Parathyroid adenoma (tissue), 2 donors: ENCODE measurements at regions not wholly inside any gene's neighbourhood (a gene's known extent, or its start where the extent isn't known, plus 50 kb on each side); places are given as distances from the start of the nearest gene placed in this dataset.

Experiments used
- H2AFZ ChIP-seq: fragments of 300-600 bp; sonication (generic); one replicate; pipeline ENCODE4 v1.7.0; 2017; ENCODE audit warnings: antibody characterized with exemption, mild to moderate bottlenecking
- H3K27ac ChIP-seq: fragments of 300-600 bp; sonication (generic); one replicate; pipeline ENCODE4 v1.7.0; 2017
- H3K27me3 ChIP-seq: fragments of 300-600 bp; sonication (generic); one replicate; pipeline ENCODE4 v1.7.0; 2017; ENCODE audit warnings: low read length; ENCODE audit not compliant: control insufficient read depth, insufficient read depth
- H3K36me3 ChIP-seq: fragments of 300-600 bp; sonication (generic); one replicate; pipeline ENCODE4 v1.7.0; 2017; ENCODE audit warnings: low read length; ENCODE audit not compliant: control insufficient read depth, insufficient read depth
- H3K4me1 ChIP-seq: fragments of 300-600 bp; sonication (generic); one replicate; pipeline ENCODE4 v1.7.0; 2017; ENCODE audit warnings: control low read depth
- H3K4me2 ChIP-seq: fragments of 300-600 bp; sonication (generic); one replicate; pipeline ENCODE4 v1.7.0; 2017; ENCODE audit warnings: low read length
- H3K4me3 ChIP-seq: fragments of 300-600 bp; sonication (generic); one replicate; pipeline ENCODE4 v1.7.0; 2017; ENCODE audit warnings: low read depth, low read length
- H3K79me2 ChIP-seq: fragments of 300-600 bp; sonication (generic); one replicate; pipeline ENCODE4 v1.7.0; 2017; ENCODE audit warnings: control low read depth
- H3K9ac ChIP-seq: fragments of 300-600 bp; sonication (generic); one replicate; pipeline ENCODE4 v1.7.0; 2017; ENCODE audit warnings: mild to moderate bottlenecking
- H3K9me3 ChIP-seq: fragments of 300-600 bp; sonication (generic); one replicate; pipeline ENCODE4 v1.7.0; 2017; ENCODE audit warnings: low read length; ENCODE audit not compliant: control insufficient read depth
- TF ChIP-seq, protein P1 (sequence below): fragments of 300-600 bp; sonication (generic); IDR thresholded peaks from one replicate; pipeline ENCODE4 v1.7.0; 2017; ENCODE audit warnings: antibody characterized with exemption, mild to moderate bottlenecking
- donor health status: primary hyperparathyroidism.

DNA sequence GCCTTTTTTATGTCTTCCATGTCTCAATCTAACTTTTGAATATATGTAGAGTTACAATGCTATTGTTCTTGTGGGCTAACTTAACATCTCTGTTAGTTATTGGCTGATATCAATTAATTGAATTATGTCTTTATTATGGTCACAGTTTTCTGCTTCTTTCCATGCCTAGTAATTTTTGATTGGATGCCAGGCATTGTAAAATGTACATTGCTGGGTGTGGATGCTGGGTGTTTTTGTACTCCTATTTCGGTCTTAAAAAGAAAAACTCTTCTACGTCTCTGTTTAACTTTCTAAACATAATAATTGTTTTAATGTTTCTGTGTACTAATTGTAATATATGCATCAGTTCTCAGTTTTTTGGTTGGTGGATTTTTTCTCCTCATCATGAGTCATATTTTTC, 296.1 kb upstream of the PRICKLE1 start:
- Histone ChIP-seq H3K4me1 (no peaks in the 10 kb centered on the region), H2AFZ (no peak overlapping the region), H3K27me3 (no peaks in the 10 kb centered on the region), H3K27ac (no peak overlapping the region), H3K4me3 (no peak overlapping the region), H3K9ac (no peak overlapping the region), H3K36me3 (no peaks in the 10 kb centered on the region), H3K9me3 (no peaks in the 10 kb centered on the region), H3K4me2 (no peak overlapping the region), H3K79me2 (no peaks in the 10 kb centered on the region)
- TF ChIP-seq, protein P1, sequence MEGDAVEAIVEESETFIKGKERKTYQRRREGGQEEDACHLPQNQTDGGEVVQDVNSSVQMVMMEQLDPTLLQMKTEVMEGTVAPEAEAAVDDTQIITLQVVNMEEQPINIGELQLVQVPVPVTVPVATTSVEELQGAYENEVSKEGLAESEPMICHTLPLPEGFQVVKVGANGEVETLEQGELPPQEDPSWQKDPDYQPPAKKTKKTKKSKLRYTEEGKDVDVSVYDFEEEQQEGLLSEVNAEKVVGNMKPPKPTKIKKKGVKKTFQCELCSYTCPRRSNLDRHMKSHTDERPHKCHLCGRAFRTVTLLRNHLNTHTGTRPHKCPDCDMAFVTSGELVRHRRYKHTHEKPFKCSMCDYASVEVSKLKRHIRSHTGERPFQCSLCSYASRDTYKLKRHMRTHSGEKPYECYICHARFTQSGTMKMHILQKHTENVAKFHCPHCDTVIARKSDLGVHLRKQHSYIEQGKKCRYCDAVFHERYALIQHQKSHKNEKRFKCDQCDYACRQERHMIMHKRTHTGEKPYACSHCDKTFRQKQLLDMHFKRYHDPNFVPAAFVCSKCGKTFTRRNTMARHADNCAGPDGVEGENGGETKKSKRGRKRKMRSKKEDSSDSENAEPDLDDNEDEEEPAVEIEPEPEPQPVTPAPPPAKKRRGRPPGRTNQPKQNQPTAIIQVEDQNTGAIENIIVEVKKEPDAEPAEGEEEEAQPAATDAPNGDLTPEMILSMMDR: no peak

DNA sequence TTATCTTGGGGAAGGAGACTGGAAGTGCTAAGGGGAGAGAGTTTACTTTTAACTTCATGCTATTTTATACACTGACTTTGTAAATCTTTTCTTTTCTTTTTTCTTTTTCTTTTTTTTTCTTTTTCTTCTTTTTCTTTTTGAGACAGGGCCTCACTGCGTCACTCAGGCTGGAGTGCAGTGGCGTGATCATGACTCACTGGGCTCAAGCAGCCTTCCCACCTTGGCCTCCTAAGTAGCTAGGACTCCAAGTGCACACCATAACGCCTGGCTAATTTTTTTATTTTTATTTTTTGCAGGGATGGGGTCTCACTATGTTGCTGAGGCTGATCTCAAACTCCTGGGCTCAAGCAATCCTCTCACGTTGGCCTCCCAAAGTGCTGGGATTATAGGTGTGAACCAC, 294.6 kb upstream of the PRICKLE1 start:
- no peak overlapping the region for H3K9ac ChIP-seq
- TF ChIP-seq, protein P1: no peak
- no peak overlapping the region for H3K4me2 ChIP-seq
- H3K79me2 ChIP-seq: no peaks in the 10 kb centered on the region
- H3K4me3 ChIP-seq: no peak overlapping the region
- H3K4me1 ChIP-seq: no peaks in the 10 kb centered on the region
- H3K27me3 ChIP-seq: no peaks in the 10 kb centered on the region
- H3K9me3 ChIP-seq: no peaks in the 10 kb centered on the region
- H3K36me3 ChIP-seq: no peaks in the 10 kb centered on the region
- H3K27ac ChIP-seq: no peak overlapping the region
- H2AFZ ChIP-seq: no peak overlapping the region

DNA sequence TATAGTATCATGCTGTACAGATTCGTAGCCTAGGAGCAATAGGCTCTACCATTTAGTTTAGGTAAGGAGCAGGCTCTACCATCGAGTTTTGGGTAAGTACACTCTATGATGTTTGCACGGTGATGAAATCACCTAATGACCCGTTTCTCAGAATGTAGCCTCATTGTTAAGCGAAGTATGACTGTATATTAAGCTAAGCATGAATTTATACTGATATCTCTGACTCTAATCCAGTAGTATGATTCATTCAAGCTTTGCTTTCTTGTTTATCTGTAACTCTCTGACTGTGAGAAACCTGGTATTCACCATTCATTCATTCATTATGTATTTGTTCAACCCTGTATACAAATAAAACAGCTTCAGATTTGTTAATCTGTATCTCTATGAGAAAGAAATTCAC, 283.9 kb upstream of the PRICKLE1 start:
- no peaks in the 10 kb centered on the region for H3K27me3 ChIP-seq
- no peaks in the 10 kb centered on the region for H3K9me3 ChIP-seq
- H3K79me2 ChIP-seq: no peaks in the 10 kb centered on the region
- no peaks in the 10 kb centered on the region for H3K36me3 ChIP-seq
- H2AFZ ChIP-seq: no peak overlapping the region
- H3K4me2 ChIP-seq: no peak overlapping the region
- no peak overlapping the region for H3K4me3 ChIP-seq
- no peak overlapping the region for H3K9ac ChIP-seq
- no peak overlapping the region for H3K27ac ChIP-seq
- TF ChIP-seq, protein P1: no peak
- H3K4me1 ChIP-seq: no peaks in the 10 kb centered on the region

DNA sequence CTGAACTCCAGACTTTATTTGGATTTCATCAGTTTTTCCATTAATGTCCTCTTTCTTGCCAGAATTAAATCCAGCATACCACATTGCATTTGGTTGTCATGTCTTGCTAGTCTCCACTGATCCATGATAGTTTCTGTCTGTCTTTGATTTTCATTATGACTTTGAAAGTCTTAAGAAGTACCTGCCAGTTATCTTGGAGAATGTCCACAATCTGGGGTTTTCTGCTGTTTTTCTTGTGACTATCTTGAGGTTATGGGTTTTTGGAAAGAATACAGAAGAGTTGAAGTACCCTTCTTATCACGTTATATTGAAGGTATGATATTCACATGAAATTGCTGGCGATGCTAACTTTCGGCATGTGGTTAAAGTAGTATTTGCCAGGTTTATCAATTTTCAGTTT, 282.3 kb upstream of the PRICKLE1 start:
- no peak overlapping the region for H3K4me2 ChIP-seq
- no peaks in the 10 kb centered on the region for H3K9me3 ChIP-seq
- H3K36me3 ChIP-seq: no peaks in the 10 kb centered on the region
- H3K27ac ChIP-seq: no peak overlapping the region
- TF ChIP-seq, protein P1: no peak
- no peaks in the 10 kb centered on the region for H3K27me3 ChIP-seq
- no peaks in the 10 kb centered on the region for H3K4me1 ChIP-seq
- no peak overlapping the region for H3K9ac ChIP-seq
- H3K4me3 ChIP-seq: no peak overlapping the region
- no peaks in the 10 kb centered on the region for H3K79me2 ChIP-seq
- no peak overlapping the region for H2AFZ ChIP-seq

DNA sequence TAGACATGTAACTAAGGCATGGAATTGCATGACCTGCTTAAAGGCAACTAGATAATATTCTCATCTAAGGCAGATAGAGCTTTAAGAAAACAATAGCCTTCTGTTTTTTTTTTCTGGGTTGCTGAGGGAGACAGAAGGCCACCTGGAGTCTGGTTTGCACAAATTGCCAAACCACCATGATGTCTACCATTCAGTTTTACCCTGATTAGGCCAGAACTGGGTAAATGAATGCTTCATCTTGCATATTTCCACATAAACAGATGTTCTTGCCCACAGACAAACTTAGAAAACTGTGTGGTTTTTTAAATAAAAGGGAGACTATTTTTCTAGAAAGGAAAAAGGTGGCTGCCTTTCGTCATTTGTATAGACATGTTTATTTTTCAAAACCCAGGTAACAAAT, 278.7 kb upstream of the PRICKLE1 start:
- H3K4me2 ChIP-seq: no peak overlapping the region
- H3K4me3 ChIP-seq: no peak overlapping the region
- no peak overlapping the region for H3K9ac ChIP-seq
- no peaks in the 10 kb centered on the region for H3K9me3 ChIP-seq
- no peaks in the 10 kb centered on the region for H3K79me2 ChIP-seq
- H2AFZ ChIP-seq: no peak overlapping the region
- no peaks in the 10 kb centered on the region for H3K4me1 ChIP-seq
- TF ChIP-seq, protein P1: no peak
- no peaks in the 10 kb centered on the region for H3K36me3 ChIP-seq
- no peak overlapping the region for H3K27ac ChIP-seq
- no peaks in the 10 kb centered on the region for H3K27me3 ChIP-seq
